ENCODE measurements at regions not wholly inside any gene's neighbourhood (a gene's known extent, or its start where the extent isn't known, plus 50 kb on each side); places are given as distances from the start of the nearest gene placed in this dataset.

- TF ChIP-seq POLR2AphosphoS5 (IDR thresholded peaks at IDR 0.05; ENCODE audit: insufficient read depth in 1 of 2, low read depth in 1 of 2) (peak in 1 of 2 donors; percentile 14), POLR2A (IDR thresholded peaks at IDR 0.05) (no peak)
- TF ChIP-seq, protein P1, sequence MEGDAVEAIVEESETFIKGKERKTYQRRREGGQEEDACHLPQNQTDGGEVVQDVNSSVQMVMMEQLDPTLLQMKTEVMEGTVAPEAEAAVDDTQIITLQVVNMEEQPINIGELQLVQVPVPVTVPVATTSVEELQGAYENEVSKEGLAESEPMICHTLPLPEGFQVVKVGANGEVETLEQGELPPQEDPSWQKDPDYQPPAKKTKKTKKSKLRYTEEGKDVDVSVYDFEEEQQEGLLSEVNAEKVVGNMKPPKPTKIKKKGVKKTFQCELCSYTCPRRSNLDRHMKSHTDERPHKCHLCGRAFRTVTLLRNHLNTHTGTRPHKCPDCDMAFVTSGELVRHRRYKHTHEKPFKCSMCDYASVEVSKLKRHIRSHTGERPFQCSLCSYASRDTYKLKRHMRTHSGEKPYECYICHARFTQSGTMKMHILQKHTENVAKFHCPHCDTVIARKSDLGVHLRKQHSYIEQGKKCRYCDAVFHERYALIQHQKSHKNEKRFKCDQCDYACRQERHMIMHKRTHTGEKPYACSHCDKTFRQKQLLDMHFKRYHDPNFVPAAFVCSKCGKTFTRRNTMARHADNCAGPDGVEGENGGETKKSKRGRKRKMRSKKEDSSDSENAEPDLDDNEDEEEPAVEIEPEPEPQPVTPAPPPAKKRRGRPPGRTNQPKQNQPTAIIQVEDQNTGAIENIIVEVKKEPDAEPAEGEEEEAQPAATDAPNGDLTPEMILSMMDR (IDR thresholded peaks at IDR 0.05) = no peak
These were observed 56.5 kb upstream of the COL5A2 start for GRCh38 chr2:189236066-189236465.
